Eye (tissue), 1 donor: ENCODE measurements at regions not wholly inside any gene's neighbourhood (a gene's known extent, or its start where the extent isn't known, plus 50 kb on each side); places are given as distances from the start of the nearest gene placed in this dataset.
"Not testable (repeated sequence)": the region's sequence is repeated elsewhere in the genome, so short reads cannot be mapped to it uniquely, and the experiment has no call there.

Experiments
- DNase-seq: peaks from one replicate; pipeline ENCODE4 v3.0.0-alpha.2; 2015

GRCh38 chr6:11425876-11426275 is 111.7 kb upstream of the TMEM170B start:
- no peak for DNase-seq

- no peak for DNase-seq
These were observed 112.1 kb upstream of the TMEM170B start for GRCh38 chr6:11425431-11425871.

GRCh38 chr6:11424395-11425034 is 113.0 kb upstream of the TMEM170B start:
- DNase-seq: no peak

DNA sequence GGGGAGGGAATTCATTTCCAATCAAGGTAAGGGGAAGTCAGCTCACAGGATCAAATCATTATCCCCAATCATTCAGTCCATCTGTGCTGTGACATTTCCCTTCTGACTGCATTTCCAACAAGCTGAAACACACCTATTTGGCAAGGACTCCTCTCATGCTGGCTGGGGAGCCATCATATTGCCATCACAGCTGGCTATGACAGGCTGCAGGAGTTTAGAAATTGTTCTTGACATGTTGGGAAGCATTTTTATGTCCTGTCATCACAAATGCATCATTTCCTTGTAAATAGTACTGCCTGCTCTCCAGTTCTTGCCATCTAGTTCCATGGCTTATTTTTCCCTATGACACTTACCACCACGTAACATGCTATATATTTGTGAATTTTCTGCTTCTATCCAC is 113.9 kb upstream of the TMEM170B start:
- no peak for DNase-seq

GRCh38 chr6:11423072-11423471 is 114.5 kb upstream of the TMEM170B start:
- DNase-seq: no peak

- no peak for DNase-seq
These were observed 117.6 kb upstream of the TMEM170B start for GRCh38 chr6:11419763-11420453.

DNA sequence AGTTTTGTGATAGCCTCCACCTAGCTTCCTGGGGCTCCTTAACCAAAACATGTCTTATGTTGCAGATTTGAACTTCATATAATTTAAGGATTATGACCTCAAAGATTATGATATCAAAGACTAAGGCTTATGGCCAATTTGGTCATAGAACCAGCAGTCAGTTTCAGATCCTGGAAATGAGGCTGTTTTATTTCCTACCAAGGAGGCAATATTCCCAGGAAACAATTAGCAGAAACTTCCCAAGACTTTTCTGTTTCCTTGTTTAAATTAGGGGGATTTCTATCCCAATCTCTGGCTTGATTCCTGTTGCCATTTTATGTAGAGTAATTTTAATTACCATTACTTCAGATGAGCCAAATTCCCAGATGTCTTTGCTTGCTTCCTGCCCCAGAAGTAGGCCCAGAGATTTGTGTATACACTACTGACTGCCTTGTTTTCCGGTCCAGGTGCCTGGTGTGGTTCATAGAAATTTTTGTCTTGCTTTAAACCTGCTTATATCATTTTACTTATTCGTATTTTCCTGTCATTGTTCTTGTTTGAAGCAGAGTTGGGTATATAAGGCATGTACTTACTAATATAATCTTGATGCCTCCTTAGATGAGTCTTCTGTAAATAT is 119.2 kb upstream of the TMEM170B start:
- no peak for DNase-seq

- DNase-seq: no peak
These were observed 120.5 kb upstream of the TMEM170B start for GRCh38 chr6:11416936-11417576.

- DNase-seq: not testable (repeated sequence)
These were observed 121.2 kb upstream of the TMEM170B start for GRCh38 chr6:11416099-11416935.

DNA sequence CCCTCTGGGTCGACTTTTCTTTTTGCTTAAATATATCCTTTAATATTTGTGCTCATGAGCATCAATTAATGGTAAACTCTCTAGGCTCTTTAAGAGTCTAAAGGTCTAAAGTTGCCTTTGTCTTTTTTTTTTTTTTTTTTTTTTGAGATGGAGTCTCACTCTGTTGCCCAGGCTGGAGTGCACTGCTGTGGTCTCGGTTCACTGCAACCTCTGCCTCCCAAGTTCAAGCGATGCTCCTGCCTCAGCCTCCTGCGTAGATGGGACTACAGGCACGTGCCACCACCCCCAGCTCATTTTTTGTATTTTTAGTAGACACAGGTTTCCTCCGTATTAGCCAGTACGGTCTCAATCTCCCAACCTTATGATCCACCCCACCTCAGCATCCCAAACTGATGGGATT is 122.0 kb upstream of the TMEM170B start:
- no peak for DNase-seq

GRCh38 chr6:11414176-11414963 is 123.2 kb upstream of the TMEM170B start:
- no peak for DNase-seq

DNA sequence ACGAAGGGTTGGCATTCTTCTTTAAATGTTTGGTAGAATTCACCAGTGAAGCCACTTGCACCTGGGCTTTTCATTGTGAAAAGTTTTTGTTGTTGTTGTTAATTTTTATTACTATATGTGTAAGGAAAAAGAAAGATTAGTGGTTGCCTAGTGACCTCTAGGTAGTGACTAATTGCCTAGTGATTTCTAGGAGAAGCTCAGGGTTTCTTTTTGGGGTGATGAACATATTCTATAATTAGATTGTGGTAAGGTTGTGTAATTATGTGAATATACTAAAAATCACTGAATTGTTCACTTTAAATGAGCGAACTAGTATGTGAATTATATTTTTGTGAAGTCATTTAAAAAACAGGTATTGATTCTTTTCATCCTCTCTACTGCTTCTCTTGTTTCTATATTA is 123.8 kb upstream of the TMEM170B start:
- no peak for DNase-seq

GRCh38 chr6:11413117-11413687 is 124.3 kb upstream of the TMEM170B start:
- no peak for DNase-seq

GRCh38 chr6:11412616-11413015 is 124.9 kb upstream of the TMEM170B start:
- DNase-seq: no peak

DNA sequence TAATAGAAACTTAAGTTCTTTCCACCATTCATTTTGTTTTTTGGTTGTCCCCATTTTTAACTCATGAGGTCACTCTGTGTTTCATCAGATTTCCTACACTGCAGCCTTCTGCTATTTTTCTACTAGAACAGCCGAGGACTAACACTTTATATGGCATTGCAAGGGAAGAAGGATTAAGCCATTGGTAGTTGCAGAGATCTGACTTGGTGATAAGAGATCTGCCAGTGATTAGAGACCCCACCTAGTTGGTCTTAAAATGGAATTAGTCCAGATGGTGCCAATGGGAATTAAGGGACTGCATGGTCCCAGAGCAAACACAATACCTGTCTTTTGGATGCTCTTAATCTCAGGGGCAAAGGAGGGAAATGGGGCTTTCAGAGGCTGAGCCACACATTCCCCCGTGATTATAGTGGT is 125.5 kb upstream of the TMEM170B start:
- no peak for DNase-seq

GRCh38 chr6:11411593-11411992 is 126.0 kb upstream of the TMEM170B start:
- no peak for DNase-seq

DNA sequence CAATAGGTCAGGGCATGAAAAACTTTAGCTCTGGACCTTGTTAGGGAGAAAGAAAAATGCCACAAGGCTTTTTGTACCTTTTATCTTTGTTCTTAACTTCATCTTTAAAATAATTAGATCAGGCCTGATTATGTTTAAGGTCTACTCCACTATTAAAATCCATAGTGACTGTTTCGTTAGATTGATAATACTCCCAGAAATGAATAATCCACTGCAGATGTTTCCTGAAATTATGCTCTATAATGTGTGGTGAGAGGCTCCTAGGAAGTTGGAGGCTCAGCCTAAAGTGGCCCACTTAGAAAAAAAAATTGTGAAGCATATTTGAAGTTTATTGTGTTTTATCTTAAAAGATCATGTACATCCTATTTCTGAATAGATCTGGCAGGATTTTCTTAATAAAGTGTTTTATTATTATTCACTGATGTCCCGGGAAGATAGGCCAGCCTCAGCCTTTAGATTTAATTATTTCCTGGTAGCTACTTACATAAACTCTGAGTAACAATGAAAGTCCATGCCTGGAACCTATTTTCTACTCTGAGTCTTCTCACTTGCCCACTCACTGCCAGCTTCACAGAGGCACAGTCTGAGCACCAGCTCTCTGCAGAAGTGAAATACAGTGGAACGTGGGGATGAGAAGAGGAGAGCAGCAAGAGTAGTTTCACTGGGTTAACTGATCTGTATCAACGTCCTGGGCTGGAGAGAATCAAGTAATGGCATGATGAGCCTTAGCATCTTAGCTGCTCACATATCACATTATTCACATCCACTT is 126.8 kb upstream of the TMEM170B start:
- no peak for DNase-seq

- DNase-seq: no peak
These were observed 128.2 kb upstream of the TMEM170B start for GRCh38 chr6:11409371-11409770.

- no peak for DNase-seq
These were observed 130.1 kb upstream of the TMEM170B start for GRCh38 chr6:11407414-11407813.

DNA sequence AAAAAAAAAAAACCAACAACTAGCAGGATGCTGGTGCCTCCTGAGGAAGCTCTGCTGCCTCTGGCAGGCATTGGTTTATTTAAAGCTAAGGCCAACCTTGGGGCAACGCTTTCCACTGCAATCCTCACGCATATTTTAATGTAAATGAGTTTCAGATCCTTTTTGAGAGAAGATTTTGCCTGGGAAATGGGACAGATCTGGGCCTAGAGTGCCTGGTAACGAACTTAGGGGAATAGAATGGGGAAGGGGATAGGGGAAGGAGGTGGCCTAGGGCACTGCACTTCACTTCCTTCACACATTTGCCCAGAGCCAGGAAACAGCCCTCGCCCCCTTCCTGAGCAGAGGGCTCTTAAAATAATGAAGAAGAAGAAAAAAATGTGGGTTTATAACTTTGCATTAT is 132.7 kb upstream of the TMEM170B start:
- no peak for DNase-seq

GRCh38 chr6:11404081-11404480 is 133.5 kb upstream of the TMEM170B start:
- no peak for DNase-seq
